ENCODE measurements at regions not wholly inside any gene's neighbourhood (a gene's known extent, or its start where the extent isn't known, plus 50 kb on each side); places are given as distances from the start of the nearest gene placed in this dataset.

- TF ChIP-seq POLR2A (IDR thresholded peaks at IDR 0.05; ENCODE audit: control extremely low read depth in 1 of 2, low read depth in 2 of 2, low read length in 2 of 2): no peak
- no peak for TF ChIP-seq CTCF (IDR thresholded peaks at IDR 0.05; ENCODE audit: control extremely low read depth in 1 of 3, insufficient read depth in 1 of 3, low read depth in 1 of 3, low read length in 3 of 3)
- TF ChIP-seq HDAC6 (IDR thresholded peaks at IDR 0.05; ENCODE audit: low read depth, low read length): no peak
- TF ChIP-seq ZNF274 (IDR thresholded peaks at IDR 0.05; ENCODE audit: borderline replicate concordance, extremely low read depth, low read length): no peak
- TF ChIP-seq E2F6 (IDR thresholded peaks at IDR 0.05): no peak
Measured at GRCh38 chr15:87487484-87487883, 769.1 kb downstream of the NTRK3 start.
